ENCODE measurements at regions not wholly inside any gene's neighbourhood (a gene's known extent, or its start where the extent isn't known, plus 50 kb on each side); places are given as distances from the start of the nearest gene placed in this dataset.

- H3K4me1 ChIP-seq (ENCODE audit: insufficient read depth, low read length) = no peaks in the 10 kb centered on the region
These were observed 195.6 kb upstream of the MIR17HG start for GRCh38 chr13:91151921-91152320.

DNA sequence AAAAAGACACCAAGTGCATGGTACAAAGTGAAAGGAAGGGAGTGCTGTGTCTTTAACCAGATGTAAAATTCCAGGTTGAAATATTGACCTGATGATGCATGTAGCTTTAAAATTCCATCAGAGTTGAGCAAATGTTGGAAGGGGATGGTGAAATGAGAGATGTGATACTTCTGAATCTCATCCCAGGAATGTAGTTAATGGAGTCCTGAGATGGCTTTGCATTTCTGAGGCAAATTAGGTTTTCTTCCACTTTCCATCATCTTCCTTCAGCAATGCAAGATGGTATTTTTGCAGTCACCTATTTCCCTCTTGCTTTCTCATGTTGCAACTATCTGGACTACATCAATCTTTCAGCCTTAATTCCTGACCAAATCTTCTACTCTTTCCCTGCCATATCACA lies 194.1 kb upstream of the MIR17HG start:
- H3K27me3 ChIP-seq (ENCODE audit: insufficient read depth, low read length) = no peaks in the 10 kb centered on the region
- no peaks in the 10 kb centered on the region for H3K4me1 ChIP-seq (ENCODE audit: insufficient read depth, low read length)
- no peak overlapping the region for H3K27ac ChIP-seq (ENCODE audit: low read depth, low read length)
- no peaks in the 10 kb centered on the region for H3K9me3 ChIP-seq (ENCODE audit: low read depth, low read length)
- H3K36me3 ChIP-seq (ENCODE audit: insufficient read depth, low read length) = no peaks in the 10 kb centered on the region
- DNase-seq (ENCODE audit: insufficient read length, low spot score, missing footprints) = no peak
- no peaks in the 10 kb centered on the region for H3K79me2 ChIP-seq (ENCODE audit: insufficient read depth, low read length)
- H3K4me2 ChIP-seq (ENCODE audit: insufficient read depth, low read length) = no peak overlapping the region
- no peaks in the 10 kb centered on the region for H4K20me1 ChIP-seq (ENCODE audit: insufficient read depth, low read length)
- H2AFZ ChIP-seq (ENCODE audit: low read length) = no peak overlapping the region
- no peak overlapping the region for H3K4me3 ChIP-seq (ENCODE audit: insufficient read depth, low read length)
- TF ChIP-seq, protein P1, sequence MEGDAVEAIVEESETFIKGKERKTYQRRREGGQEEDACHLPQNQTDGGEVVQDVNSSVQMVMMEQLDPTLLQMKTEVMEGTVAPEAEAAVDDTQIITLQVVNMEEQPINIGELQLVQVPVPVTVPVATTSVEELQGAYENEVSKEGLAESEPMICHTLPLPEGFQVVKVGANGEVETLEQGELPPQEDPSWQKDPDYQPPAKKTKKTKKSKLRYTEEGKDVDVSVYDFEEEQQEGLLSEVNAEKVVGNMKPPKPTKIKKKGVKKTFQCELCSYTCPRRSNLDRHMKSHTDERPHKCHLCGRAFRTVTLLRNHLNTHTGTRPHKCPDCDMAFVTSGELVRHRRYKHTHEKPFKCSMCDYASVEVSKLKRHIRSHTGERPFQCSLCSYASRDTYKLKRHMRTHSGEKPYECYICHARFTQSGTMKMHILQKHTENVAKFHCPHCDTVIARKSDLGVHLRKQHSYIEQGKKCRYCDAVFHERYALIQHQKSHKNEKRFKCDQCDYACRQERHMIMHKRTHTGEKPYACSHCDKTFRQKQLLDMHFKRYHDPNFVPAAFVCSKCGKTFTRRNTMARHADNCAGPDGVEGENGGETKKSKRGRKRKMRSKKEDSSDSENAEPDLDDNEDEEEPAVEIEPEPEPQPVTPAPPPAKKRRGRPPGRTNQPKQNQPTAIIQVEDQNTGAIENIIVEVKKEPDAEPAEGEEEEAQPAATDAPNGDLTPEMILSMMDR (IDR thresholded peaks at IDR 0.05; ENCODE audit: extremely low read depth, low read depth, low read length) = no peak

More at GRCh38 chr13:91151921-91152320, 195.6 kb upstream of the MIR17HG start:
- no peak for DNase-seq (ENCODE audit: insufficient read length, low spot score, missing footprints)
- Histone ChIP-seq H3K4me3 (ENCODE audit: insufficient read depth, low read length) (no peak overlapping the region), H3K36me3 (ENCODE audit: insufficient read depth, low read length) (no peaks in the 10 kb centered on the region), H2AFZ (ENCODE audit: low read length) (no peak overlapping the region), H4K20me1 (ENCODE audit: insufficient read depth, low read length) (no peaks in the 10 kb centered on the region), H3K27me3 (ENCODE audit: insufficient read depth, low read length) (no peaks in the 10 kb centered on the region), H3K9me3 (ENCODE audit: low read depth, low read length) (no peaks in the 10 kb centered on the region), H3K79me2 (ENCODE audit: insufficient read depth, low read length) (no peaks in the 10 kb centered on the region), H3K4me2 (ENCODE audit: insufficient read depth, low read length) (no peak overlapping the region), H3K27ac (ENCODE audit: low read depth, low read length) (no peak overlapping the region)
- TF ChIP-seq, protein P1 (IDR thresholded peaks at IDR 0.05; ENCODE audit: extremely low read depth, low read depth, low read length) = no peak

DNA sequence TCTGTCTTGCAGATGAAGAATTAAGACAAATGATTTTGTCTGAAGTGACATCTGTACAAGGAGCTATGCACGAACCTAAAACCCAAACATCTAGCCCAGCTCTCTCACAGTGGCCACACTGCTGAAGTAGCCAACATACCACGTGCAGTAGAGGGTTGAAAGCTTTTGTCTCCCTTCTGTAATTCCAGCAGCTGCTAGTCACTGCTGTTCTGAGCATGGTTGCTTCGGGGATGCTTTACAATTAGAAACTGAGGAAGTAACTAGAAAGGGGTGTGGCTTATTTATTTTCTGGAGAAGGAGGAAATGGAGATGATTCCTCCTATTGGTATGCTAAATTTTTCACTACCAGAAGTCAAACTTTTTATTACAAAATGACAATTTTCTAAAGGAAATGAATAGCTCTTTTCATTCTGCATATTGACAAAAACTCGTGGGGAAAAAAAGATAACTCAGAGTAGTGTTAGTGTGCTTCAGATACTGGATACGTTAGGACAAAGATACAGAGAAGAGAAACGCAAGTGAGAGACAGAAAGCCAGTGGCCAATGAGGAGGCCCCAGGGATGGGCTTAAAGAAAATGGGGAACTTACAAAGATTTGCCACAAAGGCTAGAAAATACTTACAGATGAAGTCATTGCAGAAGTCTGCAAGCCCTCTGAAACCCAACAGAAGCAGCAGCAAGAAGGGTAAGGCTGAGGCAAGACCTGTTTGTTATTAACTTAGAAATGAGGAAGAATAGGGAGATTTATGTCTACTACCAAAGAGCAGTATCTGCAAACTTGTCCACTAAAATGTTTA lies 192.7 kb upstream of the MIR17HG start:
- DNase-seq (ENCODE audit: insufficient read length, low spot score, missing footprints) = no peak
- Histone ChIP-seq H3K4me1 (ENCODE audit: insufficient read depth, low read length) (no peaks in the 10 kb centered on the region), H2AFZ (ENCODE audit: low read length) (no peak overlapping the region), H3K9me3 (ENCODE audit: low read depth, low read length) (no peaks in the 10 kb centered on the region), H3K36me3 (ENCODE audit: insufficient read depth, low read length) (no peaks in the 10 kb centered on the region), H3K27ac (ENCODE audit: low read depth, low read length) (no peak overlapping the region), H3K4me3 (ENCODE audit: insufficient read depth, low read length) (no peak overlapping the region), H3K4me2 (ENCODE audit: insufficient read depth, low read length) (no peak overlapping the region), H3K27me3 (ENCODE audit: insufficient read depth, low read length) (no peaks in the 10 kb centered on the region), H4K20me1 (ENCODE audit: insufficient read depth, low read length) (no peaks in the 10 kb centered on the region), H3K79me2 (ENCODE audit: insufficient read depth, low read length) (no peaks in the 10 kb centered on the region)
- TF ChIP-seq, protein P1 (IDR thresholded peaks at IDR 0.05; ENCODE audit: extremely low read depth, low read depth, low read length) = no peak

GRCh38 chr13:91155512-91156114 lies 191.9 kb upstream of the MIR17HG start:
- TF ChIP-seq, protein P1 (IDR thresholded peaks at IDR 0.05; ENCODE audit: extremely low read depth, low read depth, low read length) = no peak
- Histone ChIP-seq H3K4me2 (ENCODE audit: insufficient read depth, low read length) (no peak overlapping the region), H3K4me3 (ENCODE audit: insufficient read depth, low read length) (no peak overlapping the region), H3K4me1 (ENCODE audit: insufficient read depth, low read length) (no peaks in the 10 kb centered on the region), H3K9me3 (ENCODE audit: low read depth, low read length) (no peaks in the 10 kb centered on the region), H3K27ac (ENCODE audit: low read depth, low read length) (no peak overlapping the region), H3K79me2 (ENCODE audit: insufficient read depth, low read length) (no peaks in the 10 kb centered on the region), H4K20me1 (ENCODE audit: insufficient read depth, low read length) (no peaks in the 10 kb centered on the region), H3K36me3 (ENCODE audit: insufficient read depth, low read length) (no peaks in the 10 kb centered on the region), H2AFZ (ENCODE audit: low read length) (no peak overlapping the region), H3K27me3 (ENCODE audit: insufficient read depth, low read length) (no peaks in the 10 kb centered on the region)
- DNase-seq (ENCODE audit: insufficient read length, low spot score, missing footprints) = no peak

Measured in osteoblast (primary cell).